Mesothelial cell of epicardium (in vitro differentiated cells): ENCODE measurements at regions not wholly inside any gene's neighbourhood (a gene's known extent, or its start where the extent isn't known, plus 50 kb on each side); places are given as distances from the start of the nearest gene placed in this dataset.
"Not testable (repeated sequence)": the region's sequence is repeated elsewhere in the genome, so short reads cannot be mapped to it uniquely, and the experiment has no call there.

Experiments
- DNase-seq, 2 experiments: peaks; one replicate each; pipeline ENCODE4 v3.0.0; 2021; ENCODE audit warnings: low spot score in 2 of 2; ENCODE audit not compliant: unreplicated experiment in 2 of 2
- H3K27ac Mint-ChIP-seq: 2 replicates; pipeline ENCODE4 v1.8.0; 2021; ENCODE audit warnings: mixed read lengths
- H3K27me3 Mint-ChIP-seq: 2 replicates; pipeline ENCODE4 v1.8.0; 2021; ENCODE audit warnings: low read depth, mixed read lengths
- H3K36me3 Mint-ChIP-seq: 2 replicates; pipeline ENCODE4 v1.8.0; 2021; ENCODE audit warnings: mixed read lengths
- H3K4me1 Mint-ChIP-seq: 2 replicates; pipeline ENCODE4 v1.8.0; 2021; ENCODE audit warnings: mixed read lengths
- H3K4me3 Mint-ChIP-seq: 2 replicates; pipeline ENCODE4 v1.8.0; 2021; ENCODE audit warnings: mild to moderate bottlenecking, moderate library complexity, mixed read lengths
- H3K9me3 Mint-ChIP-seq: 2 replicates; pipeline ENCODE4 v1.8.0; 2021; ENCODE audit warnings: mixed read lengths
- CTCF ChIP-seq: fragments of 200-600 bp; sonication (generic); IDR thresholded peaks from one replicate; pipeline ENCODE4 v1.5.0; 2021; ENCODE audit warnings: antibody characterized with exemption; ENCODE audit not compliant: unreplicated experiment

- DNase-seq: no peak
- no peak for TF ChIP-seq CTCF
- Mint-ChIP-seq H3K27me3 (no peaks in the 10 kb centered on the region), H3K4me3 (no peak overlapping the region), H3K27ac (no peak overlapping the region), H3K4me1 (peaks cover under 1% of the 10 kb centered on the region), H3K36me3 (no peaks in the 10 kb centered on the region), H3K9me3 (no peaks in the 10 kb centered on the region)
Measured at GRCh38 chr4:17241835-17242234, 270.1 kb downstream of the QDPR start.

GRCh38 chr4:17238633-17239032, 273.3 kb downstream of the QDPR start:
- peaks cover 2% of the 10 kb centered on the region for H3K4me1 Mint-ChIP-seq
- no peaks in the 10 kb centered on the region for H3K36me3 Mint-ChIP-seq
- H3K4me3 Mint-ChIP-seq: no peak overlapping the region
- no peak overlapping the region for H3K27ac Mint-ChIP-seq
- no peak for TF ChIP-seq CTCF
- no peak for DNase-seq
- H3K9me3 Mint-ChIP-seq: no peaks in the 10 kb centered on the region
- no peaks in the 10 kb centered on the region for H3K27me3 Mint-ChIP-seq

GRCh38 chr4:17236686-17237085, 275.2 kb downstream of the QDPR start:
- DNase-seq: no peak
- H3K36me3 Mint-ChIP-seq: no peaks in the 10 kb centered on the region
- no peak overlapping the region for H3K27ac Mint-ChIP-seq
- TF ChIP-seq CTCF: no peak
- H3K4me3 Mint-ChIP-seq: no peak overlapping the region
- no peaks in the 10 kb centered on the region for H3K27me3 Mint-ChIP-seq
- H3K4me1 Mint-ChIP-seq: peaks cover 10% of the 10 kb centered on the region
- no peaks in the 10 kb centered on the region for H3K9me3 Mint-ChIP-seq

GRCh38 chr4:17234678-17235077, 277.2 kb downstream of the QDPR start:
- Mint-ChIP-seq H3K4me1 (peaks cover 17% of the 10 kb centered on the region), H3K36me3 (no peaks in the 10 kb centered on the region), H3K27ac (no peak overlapping the region), H3K9me3 (no peaks in the 10 kb centered on the region), H3K27me3 (no peaks in the 10 kb centered on the region), H3K4me3 (no peak overlapping the region)
- no peak for DNase-seq
- TF ChIP-seq CTCF: no peak

- H3K27ac Mint-ChIP-seq: no peak overlapping the region
- no peaks in the 10 kb centered on the region for H3K27me3 Mint-ChIP-seq
- H3K4me3 Mint-ChIP-seq: no peak overlapping the region
- no peak for TF ChIP-seq CTCF
- H3K36me3 Mint-ChIP-seq: no peaks in the 10 kb centered on the region
- H3K4me1 Mint-ChIP-seq: peaks cover 17% of the 10 kb centered on the region
- DNase-seq: no peak
- peaks cover 5% of the 10 kb centered on the region for H3K9me3 Mint-ChIP-seq
Measured at GRCh38 chr4:17232566-17233253, 279.2 kb downstream of the QDPR start.

GRCh38 chr4:17231880-17232475, 279.9 kb downstream of the QDPR start:
- H3K27me3 Mint-ChIP-seq, H3K36me3 Mint-ChIP-seq, H3K9me3 Mint-ChIP-seq, DNase-seq, H3K27ac Mint-ChIP-seq, H3K4me3 Mint-ChIP-seq: not testable (repeated sequence)
- H3K4me1 Mint-ChIP-seq: peaks cover 17% of the 10 kb centered on the region
